ENCODE measurements at regions not wholly inside any gene's neighbourhood (a gene's known extent, or its start where the extent isn't known, plus 50 kb on each side); places are given as distances from the start of the nearest gene placed in this dataset.
"Not testable (repeated sequence)": the region's sequence is repeated elsewhere in the genome, so short reads cannot be mapped to it uniquely, and the experiment has no call there.

GRCh38 chr3:42871-43744 lies 153.5 kb upstream of the CHL1 start:
- TF ChIP-seq, protein P1, sequence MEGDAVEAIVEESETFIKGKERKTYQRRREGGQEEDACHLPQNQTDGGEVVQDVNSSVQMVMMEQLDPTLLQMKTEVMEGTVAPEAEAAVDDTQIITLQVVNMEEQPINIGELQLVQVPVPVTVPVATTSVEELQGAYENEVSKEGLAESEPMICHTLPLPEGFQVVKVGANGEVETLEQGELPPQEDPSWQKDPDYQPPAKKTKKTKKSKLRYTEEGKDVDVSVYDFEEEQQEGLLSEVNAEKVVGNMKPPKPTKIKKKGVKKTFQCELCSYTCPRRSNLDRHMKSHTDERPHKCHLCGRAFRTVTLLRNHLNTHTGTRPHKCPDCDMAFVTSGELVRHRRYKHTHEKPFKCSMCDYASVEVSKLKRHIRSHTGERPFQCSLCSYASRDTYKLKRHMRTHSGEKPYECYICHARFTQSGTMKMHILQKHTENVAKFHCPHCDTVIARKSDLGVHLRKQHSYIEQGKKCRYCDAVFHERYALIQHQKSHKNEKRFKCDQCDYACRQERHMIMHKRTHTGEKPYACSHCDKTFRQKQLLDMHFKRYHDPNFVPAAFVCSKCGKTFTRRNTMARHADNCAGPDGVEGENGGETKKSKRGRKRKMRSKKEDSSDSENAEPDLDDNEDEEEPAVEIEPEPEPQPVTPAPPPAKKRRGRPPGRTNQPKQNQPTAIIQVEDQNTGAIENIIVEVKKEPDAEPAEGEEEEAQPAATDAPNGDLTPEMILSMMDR (IDR thresholded peaks at IDR 0.05): peak in 1 of 2 donors; percentile 22
- TF ChIP-seq POLR2A (IDR thresholded peaks at IDR 0.05): not testable (repeated sequence)

Measured in suprapubic skin (tissue), 3 donors.